Karpas-422 (cell line): ENCODE measurements at regions not wholly inside any gene's neighbourhood (a gene's known extent, or its start where the extent isn't known, plus 50 kb on each side); places are given as distances from the start of the nearest gene placed in this dataset.
"Not testable (repeated sequence)": the region's sequence is repeated elsewhere in the genome, so short reads cannot be mapped to it uniquely, and the experiment has no call there.

ENCODE experiments used
- DNase-seq: peaks from one replicate; pipeline ENCODE4 v3.0.0-alpha.2; 2015
- H2AFZ ChIP-seq: fragments of 200-600 bp; sonication (generic); 2 replicates; pipeline ENCODE4 v1.6.1; 2014; ENCODE audit warnings: antibody characterized with exemption, low read length, mixed read lengths
- H3K27ac ChIP-seq: fragments of 200-600 bp; sonication (generic); 2 replicates; pipeline ENCODE4 v1.5.1; 2014; ENCODE audit warnings: mild to moderate bottlenecking, low read length, moderate library complexity
- H3K27me3 ChIP-seq: fragments of 200-600 bp; sonication (generic); 2 replicates; pipeline ENCODE4 v1.6.1; 2014; ENCODE audit warnings: low read length, mixed read lengths
- H3K36me3 ChIP-seq: fragments of 200-600 bp; sonication (generic); 2 replicates; pipeline ENCODE4 v1.6.1; 2014; ENCODE audit warnings: low read length, mixed read lengths; ENCODE audit not compliant: insufficient read depth
- H3K4me1 ChIP-seq: fragments of 200-600 bp; sonication (generic); 2 replicates; pipeline ENCODE4 v1.6.1; 2014; ENCODE audit warnings: mild to moderate bottlenecking, low read length, mixed read lengths
- H3K4me2 ChIP-seq: fragments of 200-600 bp; sonication (generic); 2 replicates; pipeline ENCODE4 v1.6.1; 2014; ENCODE audit warnings: low read length, low read depth, mild to moderate bottlenecking; ENCODE audit not compliant: poor library complexity, severe bottlenecking
- H3K4me3 ChIP-seq: fragments of 200-600 bp; sonication (generic); 2 replicates; pipeline ENCODE4 v1.5.1; 2014; ENCODE audit warnings: mild to moderate bottlenecking, antibody characterized with exemption, low read length, mixed read lengths
- H3K79me2 ChIP-seq: fragments of 200-600 bp; sonication (generic); 2 replicates; pipeline ENCODE4 v1.6.1; 2014; ENCODE audit warnings: mild to moderate bottlenecking, low read length, mixed read lengths
- H3K9ac ChIP-seq: fragments of 200-600 bp; sonication (generic); 2 replicates; pipeline ENCODE4 v1.6.0; 2014; ENCODE audit warnings: low read length
- H3K9me2 ChIP-seq: fragments of 200-600 bp; sonication (generic), shearing (Covaris generic); replicated peaks from 2 replicates; pipeline ENCODE4 v1.6.0; 2014; ENCODE audit warnings: mild to moderate bottlenecking, low read length, moderate library complexity; ENCODE audit not compliant: insufficient read depth
- H3K9me3 ChIP-seq: fragments of 300-700, 200-600 bp; sonication (generic); 2 replicates; pipeline ENCODE4 v1.6.1; 2014; ENCODE audit warnings: low read length, mixed read lengths
- H4K20me1 ChIP-seq: fragments of 200-600 bp; sonication (generic); 2 replicates; pipeline ENCODE4 v1.6.1; 2014; ENCODE audit warnings: mild to moderate bottlenecking, antibody characterized with exemption, low read length, low read depth; ENCODE audit not compliant: insufficient read depth

GRCh38 chrX:150202641-150203247 is 160.4 kb upstream of the MAMLD1 start:
- no peaks in the 10 kb centered on the region for H3K27me3 ChIP-seq
- DNase-seq = no peak
- H3K4me3 ChIP-seq = no peak overlapping the region
- H3K9ac ChIP-seq = no peak overlapping the region
- no peaks in the 10 kb centered on the region for H3K9me3 ChIP-seq
- no peak overlapping the region for H3K4me2 ChIP-seq
- no peak overlapping the region for H3K27ac ChIP-seq
- no peaks in the 10 kb centered on the region for H3K79me2 ChIP-seq
- H2AFZ ChIP-seq = no peak overlapping the region
- no peaks in the 10 kb centered on the region for H3K36me3 ChIP-seq
- peaks cover 12% of the 10 kb centered on the region for H3K4me1 ChIP-seq
- no peaks in the 10 kb centered on the region for H4K20me1 ChIP-seq
- no peaks in the 10 kb centered on the region for H3K9me2 ChIP-seq

- no peaks in the 10 kb centered on the region for H3K9me2 ChIP-seq
- DNase-seq = no peak
- no peak overlapping the region for H3K4me3 ChIP-seq
- H4K20me1 ChIP-seq = no peaks in the 10 kb centered on the region
- no peaks in the 10 kb centered on the region for H3K9me3 ChIP-seq
- no peak overlapping the region for H3K9ac ChIP-seq
- H3K4me1 ChIP-seq = peaks cover 12% of the 10 kb centered on the region
- H3K36me3 ChIP-seq = no peaks in the 10 kb centered on the region
- no peaks in the 10 kb centered on the region for H3K79me2 ChIP-seq
- H3K4me2 ChIP-seq = no peak overlapping the region
- no peak overlapping the region for H2AFZ ChIP-seq
- H3K27ac ChIP-seq = no peak overlapping the region
- H3K27me3 ChIP-seq = no peaks in the 10 kb centered on the region
Observed at GRCh38 chrX:150203248-150203645, 159.9 kb upstream of the MAMLD1 start.

DNA sequence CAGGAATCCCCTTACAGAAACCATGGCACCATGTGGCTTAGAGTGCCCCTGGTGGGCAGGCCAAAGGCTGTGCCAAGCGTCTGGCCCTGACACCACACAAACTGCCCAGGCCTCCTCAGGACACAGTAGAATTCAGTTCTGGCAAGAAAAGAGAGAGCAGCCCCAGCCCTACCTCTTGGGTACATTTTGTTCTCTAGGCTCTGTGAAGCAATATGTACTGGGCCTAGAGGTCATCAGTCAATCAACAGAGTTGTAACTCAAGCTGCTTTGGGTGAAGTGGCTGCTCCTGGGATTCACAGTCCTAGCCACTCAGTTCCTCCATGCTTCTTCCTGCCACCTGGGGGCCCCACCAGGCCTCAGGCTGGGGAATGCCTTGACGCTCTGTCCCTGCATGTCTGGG is 158.1 kb upstream of the MAMLD1 start:
- no peaks in the 10 kb centered on the region for H4K20me1 ChIP-seq
- no peaks in the 10 kb centered on the region for H3K79me2 ChIP-seq
- no peaks in the 10 kb centered on the region for H3K36me3 ChIP-seq
- no peak overlapping the region for H3K4me2 ChIP-seq
- no peak overlapping the region for H3K4me3 ChIP-seq
- H3K9me3 ChIP-seq = no peaks in the 10 kb centered on the region
- H3K4me1 ChIP-seq = peaks cover 12% of the 10 kb centered on the region
- no peak overlapping the region for H2AFZ ChIP-seq
- no peaks in the 10 kb centered on the region for H3K27me3 ChIP-seq
- H3K9me2 ChIP-seq = no peaks in the 10 kb centered on the region
- DNase-seq = no peak
- H3K27ac ChIP-seq = no peak overlapping the region
- no peak overlapping the region for H3K9ac ChIP-seq

GRCh38 chrX:150207733-150208132 is 155.4 kb upstream of the MAMLD1 start:
- Histone ChIP-seq H3K9ac (no peak overlapping the region), H3K4me2 (no peak overlapping the region), H3K9me2 (no peaks in the 10 kb centered on the region), H4K20me1 (no peaks in the 10 kb centered on the region), H3K9me3 (no peaks in the 10 kb centered on the region), H3K36me3 (no peaks in the 10 kb centered on the region), H2AFZ (no peak overlapping the region), H3K27ac (no peak overlapping the region), H3K27me3 (no peaks in the 10 kb centered on the region), H3K4me3 (no peak overlapping the region), H3K79me2 (no peaks in the 10 kb centered on the region), H3K4me1 (peaks cover 9% of the 10 kb centered on the region)
- no peak for DNase-seq

DNA sequence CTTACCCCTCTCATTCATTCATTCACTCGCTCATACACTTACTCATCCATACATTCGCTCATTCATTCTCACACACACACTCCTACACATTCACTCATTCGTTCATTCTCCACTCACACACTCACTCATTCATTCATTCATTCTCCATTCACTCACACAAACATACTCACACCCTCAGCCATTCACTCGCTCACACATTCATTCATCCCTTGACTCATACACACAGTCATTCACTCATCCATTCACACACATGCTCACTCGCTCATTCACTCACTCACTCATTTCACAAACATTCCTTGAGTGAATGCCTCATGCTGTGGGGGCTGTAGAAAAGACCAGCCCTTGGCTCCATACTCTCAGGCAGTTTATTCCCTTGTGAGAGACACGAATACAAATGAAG is 151.1 kb upstream of the MAMLD1 start:
- Histone ChIP-seq H3K9ac (no peak overlapping the region), H3K27ac (no peak overlapping the region), H2AFZ (no peak overlapping the region)

GRCh38 chrX:150212672-150213480 is 150.2 kb upstream of the MAMLD1 start:
- DNase-seq = peak; percentile 49
- H3K9me2 ChIP-seq = no peaks in the 10 kb centered on the region
- H3K4me2 ChIP-seq = no peak overlapping the region
- no peaks in the 10 kb centered on the region for H4K20me1 ChIP-seq
- no peaks in the 10 kb centered on the region for H3K36me3 ChIP-seq
- H2AFZ ChIP-seq = no peak overlapping the region
- no peaks in the 10 kb centered on the region for H3K4me1 ChIP-seq
- H3K79me2 ChIP-seq = no peaks in the 10 kb centered on the region
- H3K27ac ChIP-seq = no peak overlapping the region
- no peaks in the 10 kb centered on the region for H3K27me3 ChIP-seq
- H3K4me3 ChIP-seq = no peak overlapping the region
- H3K9ac ChIP-seq = no peak overlapping the region
- no peaks in the 10 kb centered on the region for H3K9me3 ChIP-seq

More for the DNA sequence above, 151.1 kb upstream of the MAMLD1 start:
- Histone ChIP-seq H3K4me3 (no peak overlapping the region), H3K4me1 (no peaks in the 10 kb centered on the region), H3K4me2 (no peak overlapping the region), H3K27me3 (no peaks in the 10 kb centered on the region), H3K9me3 (no peaks in the 10 kb centered on the region), H3K9me2 (no peaks in the 10 kb centered on the region), H3K79me2 (no peaks in the 10 kb centered on the region), H4K20me1 (no peaks in the 10 kb centered on the region), H3K36me3 (no peaks in the 10 kb centered on the region)
- no peak for DNase-seq

GRCh38 chrX:150213481-150214030 is 149.6 kb upstream of the MAMLD1 start:
- H2AFZ ChIP-seq = no peak overlapping the region
- no peaks in the 10 kb centered on the region for H3K9me2 ChIP-seq
- H3K4me2 ChIP-seq = no peak overlapping the region
- no peaks in the 10 kb centered on the region for H3K27me3 ChIP-seq
- H3K4me3 ChIP-seq = no peak overlapping the region
- no peaks in the 10 kb centered on the region for H4K20me1 ChIP-seq
- H3K4me1 ChIP-seq = no peaks in the 10 kb centered on the region
- H3K27ac ChIP-seq = no peak overlapping the region
- no peaks in the 10 kb centered on the region for H3K36me3 ChIP-seq
- H3K79me2 ChIP-seq = no peaks in the 10 kb centered on the region
- H3K9me3 ChIP-seq = no peaks in the 10 kb centered on the region
- DNase-seq = no peak
- H3K9ac ChIP-seq = no peak overlapping the region

DNA sequence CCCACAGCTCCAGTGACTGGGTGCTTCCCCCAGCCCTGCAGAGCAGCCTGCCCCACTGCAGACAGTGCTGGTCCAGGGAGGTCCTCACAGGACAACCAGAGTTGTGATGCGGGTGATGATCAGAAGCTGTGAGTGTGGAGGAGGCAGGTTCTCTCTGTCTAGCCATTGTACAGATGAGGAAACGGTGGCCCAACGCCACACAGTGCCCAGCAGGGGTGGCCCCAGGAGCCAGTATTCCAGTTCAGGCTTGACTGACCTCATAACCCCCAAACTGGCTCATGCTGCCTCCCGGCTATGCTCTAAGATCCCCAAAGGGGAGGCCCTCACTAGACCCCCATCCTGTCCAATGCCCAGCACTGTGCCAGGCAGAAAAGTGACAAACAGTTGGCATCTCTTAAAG is 147.1 kb upstream of the MAMLD1 start:
- not testable (repeated sequence) for H3K4me3 ChIP-seq, DNase-seq, H3K9me2 ChIP-seq, H3K27me3 ChIP-seq, H2AFZ ChIP-seq, H3K79me2 ChIP-seq, H3K9ac ChIP-seq, H3K4me2 ChIP-seq, H3K36me3 ChIP-seq, H3K9me3 ChIP-seq, H3K27ac ChIP-seq, H4K20me1 ChIP-seq, H3K4me1 ChIP-seq
